HG02852 (cell line): ENCODE measurements at regions not wholly inside any gene's neighbourhood (a gene's known extent, or its start where the extent isn't known, plus 50 kb on each side); places are given as distances from the start of the nearest gene placed in this dataset.

ENCODE experiments used
- ATAC-seq: cut with Tn5 transposase; IDR thresholded peaks from one replicate; pipeline ENCODE4 v1.9.1; 2021; ENCODE audit warnings: mild to moderate bottlenecking, moderate library complexity; ENCODE audit not compliant: unreplicated experiment

DNA sequence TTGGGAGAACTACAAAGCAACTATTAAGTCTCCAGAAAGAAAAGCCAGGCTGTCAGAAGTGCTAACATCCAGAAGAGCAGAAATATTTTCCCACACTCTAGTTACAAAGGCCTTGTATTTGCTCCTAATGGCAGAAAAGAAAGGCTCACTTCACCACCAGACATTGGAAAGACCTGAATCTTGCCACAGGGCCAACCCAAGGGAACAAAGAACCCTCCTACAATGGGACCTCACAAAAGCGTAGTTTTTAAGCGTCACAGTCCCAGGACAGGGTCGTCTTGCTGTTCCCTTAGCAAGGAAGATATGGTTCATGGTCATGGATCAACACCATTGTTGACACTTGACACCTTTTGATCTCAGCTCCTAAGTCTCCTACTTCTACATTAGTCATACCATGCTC lies 119.1 kb downstream of the RPS29 start:
- no peak for ATAC-seq

DNA sequence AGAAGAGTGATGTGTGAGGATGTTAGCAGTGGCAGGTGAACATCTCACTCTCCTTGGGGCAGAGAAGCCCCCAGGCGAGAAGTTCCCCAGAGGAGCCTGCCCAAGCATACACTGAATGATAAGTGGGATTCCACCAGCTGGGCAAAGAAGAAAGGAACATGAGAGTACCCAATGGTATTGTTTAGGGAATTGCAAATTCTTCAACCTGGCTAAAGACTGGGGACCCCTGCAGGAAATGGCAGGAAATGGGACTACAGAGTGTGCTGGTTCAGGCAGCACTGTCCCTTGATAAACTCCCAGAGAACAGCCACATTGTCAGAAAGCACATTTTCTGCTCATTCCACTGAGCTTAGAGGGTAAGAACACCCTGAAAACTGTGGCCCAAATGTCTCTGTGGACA lies 121.3 kb downstream of the RPS29 start:
- no peak for ATAC-seq

DNA sequence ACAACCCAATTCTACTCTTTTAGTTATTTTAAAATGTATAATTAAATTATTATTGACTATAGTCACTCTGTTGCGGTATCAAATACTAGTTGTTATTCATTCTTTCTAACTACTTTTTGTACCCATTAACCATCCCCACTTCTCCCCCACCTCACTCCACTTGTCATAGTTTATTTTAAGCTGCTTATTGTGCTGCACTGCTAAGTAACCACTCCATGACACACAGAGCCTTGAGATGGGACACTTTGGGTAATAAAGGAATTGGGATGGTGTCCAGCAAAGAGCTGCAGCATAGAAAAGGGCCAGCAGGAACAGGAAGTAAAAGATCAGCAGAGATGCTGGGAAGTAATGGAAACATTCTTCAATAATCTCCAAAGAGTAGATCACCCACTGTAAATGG lies 123.0 kb downstream of the RPS29 start:
- ATAC-seq, result no peak

DNA sequence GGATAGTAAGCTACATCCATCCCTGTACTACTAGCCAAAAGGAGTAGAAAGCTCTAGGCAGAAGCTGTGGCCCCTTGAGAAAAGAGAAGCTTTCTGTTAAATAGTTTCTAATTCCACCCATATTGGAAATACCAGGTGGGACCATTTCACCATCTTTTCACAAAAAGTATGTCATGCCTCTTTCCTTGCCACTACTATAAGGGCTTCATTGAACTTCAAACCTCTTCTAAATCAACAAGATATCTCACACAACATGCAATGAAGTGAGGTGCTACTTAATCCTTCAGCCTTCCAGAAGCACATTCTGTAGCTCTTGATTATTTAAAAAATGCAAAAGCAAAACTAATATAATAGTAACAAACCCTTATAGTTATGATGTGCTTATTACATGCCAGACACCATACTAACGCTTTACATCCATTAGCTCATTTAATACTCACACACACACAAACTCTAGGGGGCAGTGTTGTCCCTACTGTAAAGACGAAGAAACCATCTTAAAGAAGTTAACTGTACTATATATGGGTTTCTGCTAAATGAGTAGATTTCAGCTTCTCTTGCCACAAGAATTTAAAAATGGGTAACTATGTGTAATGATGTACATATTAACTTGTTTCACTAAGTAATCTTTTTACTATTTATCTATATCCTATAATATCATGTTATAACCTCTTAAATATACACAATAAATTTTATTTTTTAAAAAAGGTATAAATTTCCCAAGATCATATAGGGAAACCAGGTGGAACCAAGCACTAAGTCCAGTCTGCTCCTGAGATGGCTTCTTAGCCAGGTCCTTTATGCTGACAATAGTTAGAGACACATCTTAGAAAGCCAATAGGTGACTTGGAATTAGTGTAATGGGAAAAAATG lies 124.4 kb downstream of the RPS29 start:
- peak; percentile 92 for ATAC-seq

DNA sequence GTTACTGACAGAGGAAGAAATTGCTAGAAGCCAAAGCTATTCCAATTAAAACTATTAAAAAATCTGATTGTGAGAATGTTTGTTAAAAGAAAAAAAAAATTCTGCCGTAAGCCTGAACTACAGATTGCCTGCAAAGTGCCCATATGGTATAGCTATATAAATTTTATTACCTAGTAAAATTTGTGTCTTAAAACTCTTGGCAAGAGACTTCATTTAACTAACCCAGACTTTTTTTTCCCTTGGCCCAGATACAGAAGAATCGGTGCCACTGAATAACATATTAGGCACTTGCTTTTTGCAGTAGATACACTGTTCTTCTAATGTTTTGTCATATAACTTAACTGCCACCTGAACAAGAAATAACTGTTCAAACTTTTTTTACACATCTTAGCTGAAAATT lies 125.5 kb downstream of the RPS29 start:
- no peak for ATAC-seq

DNA sequence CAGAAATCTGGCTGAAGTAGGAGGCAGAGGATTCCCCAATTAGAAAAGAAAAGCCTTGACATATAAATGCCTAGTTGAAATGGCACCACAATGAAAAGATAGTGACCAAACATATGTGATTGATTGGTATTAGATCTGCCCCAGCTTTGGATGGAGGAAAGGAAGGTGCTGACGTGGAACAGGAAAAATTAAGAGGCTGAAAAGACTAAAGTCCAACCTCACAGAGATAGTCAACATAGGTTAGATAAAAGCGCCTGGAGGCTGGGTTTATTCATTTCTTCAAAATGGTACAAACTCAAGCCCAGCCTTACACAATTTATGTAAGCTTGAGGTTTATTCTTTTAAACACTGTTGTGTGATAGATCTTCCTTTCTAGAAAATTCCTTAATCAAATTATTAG lies 129.6 kb downstream of the RPS29 start:
- ATAC-seq, result no peak

DNA sequence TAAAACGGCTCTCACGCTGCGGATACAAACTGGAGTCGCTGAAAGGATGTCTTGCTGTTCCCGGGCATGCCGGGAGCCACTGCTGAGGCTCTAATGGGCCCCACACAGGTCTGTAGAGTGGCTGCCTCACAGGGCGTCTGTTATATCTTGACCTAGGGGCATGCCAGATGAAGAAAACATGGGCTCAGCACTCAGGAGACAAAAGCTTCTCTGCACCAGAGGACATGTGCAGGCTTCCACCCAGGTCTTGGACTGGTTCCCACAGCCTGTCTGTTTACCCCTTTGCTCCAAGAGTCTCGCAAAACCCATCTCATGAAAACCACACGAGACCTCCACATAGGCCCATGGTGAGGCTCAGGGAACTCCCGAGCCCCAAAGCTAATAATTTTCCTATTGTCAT lies 134.2 kb downstream of the RPS29 start:
- ATAC-seq, result no peak

DNA sequence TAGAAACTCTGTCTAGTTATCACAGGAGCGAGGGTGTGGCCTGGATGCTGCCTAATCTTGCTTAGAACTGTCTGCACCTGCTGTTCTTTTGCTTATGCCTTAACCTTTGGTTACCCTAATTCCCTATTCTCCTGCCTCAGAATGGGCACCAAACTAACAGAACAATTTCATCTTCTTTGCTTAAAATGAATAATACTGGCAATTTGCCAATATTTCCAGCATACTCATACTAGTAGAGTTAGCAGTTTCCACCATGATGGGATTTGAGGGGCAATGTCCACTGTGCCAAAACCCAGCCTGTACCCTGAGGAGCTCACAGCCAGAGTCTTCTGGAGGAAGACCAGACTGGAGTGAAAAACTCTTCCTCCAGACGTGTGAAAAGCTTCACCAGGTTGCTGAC lies 136.4 kb downstream of the RPS29 start:
- ATAC-seq, result no peak

DNA sequence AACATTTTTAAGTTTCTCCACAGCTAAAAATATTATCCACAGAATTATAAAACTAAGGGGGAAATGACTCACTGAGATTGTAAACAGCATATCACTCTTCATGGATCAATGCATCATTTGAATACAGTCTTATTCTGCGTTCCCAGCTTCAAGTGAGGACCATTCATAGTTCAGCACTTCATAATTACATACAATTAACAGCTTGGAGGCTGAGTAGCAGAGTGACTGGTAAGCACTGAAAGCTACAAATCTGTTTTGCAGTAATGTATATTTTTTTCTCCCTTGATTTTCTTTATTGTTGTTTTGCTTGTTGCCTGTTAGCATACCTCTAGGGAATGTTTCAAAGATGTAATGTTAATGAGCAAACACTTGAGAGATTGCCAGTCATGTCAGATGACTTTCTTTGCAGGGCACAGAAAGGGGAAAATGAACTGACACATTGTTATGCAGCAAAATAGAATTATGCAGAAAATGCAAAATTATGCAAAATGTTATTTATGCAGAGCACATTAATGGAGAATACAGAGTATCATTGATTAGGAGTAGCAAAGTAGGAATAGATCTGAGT lies 138.6 kb downstream of the RPS29 start:
- ATAC-seq, result no peak

DNA sequence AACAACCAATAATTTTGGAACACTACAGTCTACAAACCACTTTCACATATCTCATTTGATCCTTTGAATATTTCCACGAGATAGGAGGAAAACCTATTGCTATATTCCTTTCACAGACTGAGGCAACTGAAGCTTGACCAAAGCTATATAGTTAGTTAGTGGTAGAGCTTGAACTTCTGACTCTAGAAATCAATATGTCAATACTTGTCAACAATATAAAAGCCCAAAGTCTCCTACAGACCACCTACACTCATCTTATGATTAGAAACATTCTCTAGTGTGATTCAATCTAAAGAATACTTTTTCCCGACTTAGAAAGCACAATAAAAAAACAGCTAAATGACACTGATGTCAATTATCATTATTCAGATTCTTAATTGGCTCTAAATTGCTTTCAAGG lies 139.4 kb downstream of the RPS29 start:
- no peak for ATAC-seq

DNA sequence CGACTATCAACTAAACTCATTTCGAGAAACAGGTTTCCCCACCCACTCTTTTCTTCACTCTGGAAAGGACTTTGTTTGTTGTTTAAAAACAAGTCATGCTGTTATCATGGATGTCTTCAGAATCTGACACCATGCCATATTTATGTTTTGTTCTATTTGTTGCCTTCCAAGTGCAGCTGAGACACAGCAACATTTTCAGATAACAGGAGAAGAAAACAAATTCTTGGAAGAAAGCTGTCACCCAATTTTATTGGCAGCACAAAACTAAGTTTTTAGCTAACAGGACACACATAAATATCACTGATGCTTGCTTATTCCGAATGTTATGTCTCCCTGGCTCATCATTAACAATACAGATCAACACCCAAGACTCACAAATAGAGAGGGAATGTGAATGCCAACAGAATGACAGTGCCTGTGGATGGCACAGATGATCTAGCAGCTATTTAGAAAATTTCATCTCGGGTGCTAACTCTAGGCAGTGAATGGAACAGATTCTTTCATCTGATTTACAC lies 147.9 kb downstream of the RPS29 start:
- ATAC-seq, result no peak

DNA sequence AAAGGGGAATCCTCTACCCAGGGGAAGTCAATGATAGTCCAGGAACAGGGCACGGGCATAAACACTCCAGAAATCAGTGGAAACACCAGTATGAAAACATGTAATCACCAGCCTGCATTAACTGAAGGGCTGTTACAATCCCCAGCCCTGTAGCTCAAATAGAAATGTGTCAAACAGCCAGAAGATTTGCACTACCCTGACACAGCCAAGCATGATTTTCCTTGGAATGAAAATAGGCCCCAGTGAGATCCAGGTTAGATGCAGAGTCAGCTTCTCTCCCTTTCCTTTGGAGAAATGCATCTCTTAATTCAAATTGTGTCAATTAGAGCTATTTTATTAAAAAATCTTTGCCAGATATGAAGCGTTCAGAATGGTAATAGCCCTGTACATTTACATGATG lies 158.1 kb downstream of the RPS29 start:
- no peak for ATAC-seq

DNA sequence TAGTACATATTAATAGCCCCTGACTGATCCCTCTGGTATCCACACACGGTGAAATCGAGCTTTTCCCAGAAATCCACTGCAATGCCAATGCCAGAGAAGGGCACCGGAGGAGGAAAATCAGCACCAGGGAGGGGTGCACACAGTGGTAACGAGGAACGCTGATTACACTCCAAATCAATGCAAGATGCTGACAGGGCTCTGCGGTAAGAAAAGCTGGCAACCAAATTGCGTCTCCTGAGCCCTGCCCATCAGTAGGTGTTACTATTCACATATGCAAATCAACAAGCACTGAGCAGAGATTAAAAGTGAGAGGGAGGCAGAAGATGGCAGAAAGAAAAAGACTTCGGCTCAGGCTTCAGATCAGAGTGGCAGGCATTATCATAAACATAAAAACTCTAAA lies 159.1 kb downstream of the RPS29 start:
- no peak for ATAC-seq

DNA sequence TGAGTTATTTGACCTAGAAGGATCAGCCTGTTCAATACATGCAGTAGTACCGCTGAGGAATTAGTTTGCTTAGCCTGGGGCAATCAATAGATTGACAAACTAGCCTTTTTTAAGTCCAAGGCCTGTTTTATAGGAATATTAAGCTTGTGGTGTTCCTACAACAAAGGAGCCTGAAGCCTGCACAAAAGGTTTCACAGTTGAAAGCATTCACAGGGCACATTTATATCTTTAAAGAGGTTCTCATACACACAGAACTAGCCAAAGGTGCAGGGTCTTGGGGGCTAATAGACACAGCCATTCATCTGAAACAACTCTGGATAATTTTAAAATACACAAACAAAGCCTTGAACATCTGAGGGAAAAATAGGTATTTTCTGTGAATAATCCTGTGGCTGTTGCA lies 160.3 kb downstream of the RPS29 start:
- no peak for ATAC-seq

DNA sequence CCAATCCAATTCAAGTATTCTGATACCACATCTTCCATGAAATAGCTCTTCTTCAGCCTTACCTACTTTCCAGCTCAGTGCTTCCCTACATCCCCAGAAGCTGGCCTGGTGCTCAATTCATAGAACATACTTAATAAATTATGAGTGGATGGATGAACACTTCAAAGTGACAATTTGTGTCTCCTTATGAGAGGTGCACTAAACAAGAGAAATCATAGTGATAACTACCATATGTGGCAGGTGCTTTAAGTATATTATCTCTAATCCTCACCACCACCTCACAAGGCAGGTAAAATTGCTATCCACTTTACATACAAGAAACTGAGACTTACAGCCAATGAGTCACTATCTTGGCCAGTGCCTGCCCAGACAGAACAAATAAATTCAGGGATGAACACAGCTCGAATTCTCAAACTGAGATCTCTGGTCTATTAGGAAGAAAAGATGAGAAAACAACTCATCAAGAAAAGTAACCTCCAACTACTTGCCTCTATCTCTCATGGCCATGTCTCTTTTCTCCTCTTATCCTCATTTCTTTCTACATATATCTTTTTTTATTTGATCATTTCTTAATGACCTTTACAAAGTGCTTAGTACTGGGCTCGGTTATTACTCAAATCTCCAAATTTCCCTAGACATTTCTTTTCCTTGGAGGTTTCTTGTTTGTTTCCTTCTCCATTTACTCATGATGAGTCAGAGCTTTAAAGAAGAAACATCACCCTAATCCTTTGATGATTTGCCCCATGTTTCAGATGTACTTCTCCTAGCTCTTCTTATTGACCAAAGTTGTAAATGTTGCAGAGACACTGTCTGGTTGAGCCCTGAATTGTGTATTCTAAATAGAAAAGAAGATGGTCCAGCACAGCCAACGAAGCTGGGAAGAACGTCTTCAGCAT lies 161.5 kb downstream of the RPS29 start:
- no peak for ATAC-seq

DNA sequence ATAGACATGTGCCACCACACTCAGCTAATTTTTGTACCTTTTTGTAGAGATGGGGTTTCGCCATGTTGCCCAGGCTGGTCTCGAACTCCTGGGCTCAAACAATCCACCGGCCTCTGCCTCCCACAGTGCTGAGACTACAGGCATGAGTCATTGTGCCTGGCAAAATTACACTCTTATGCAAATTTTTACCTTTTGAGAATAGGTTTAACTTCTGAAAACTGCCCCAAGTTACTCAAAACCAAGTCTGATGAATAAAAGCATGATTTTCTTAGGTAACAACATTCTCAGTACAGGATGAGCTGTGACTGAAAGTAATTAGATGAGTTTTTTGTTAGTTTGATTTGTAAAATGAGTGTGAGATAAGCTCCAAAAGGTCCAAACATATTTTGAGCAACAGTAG lies 166.0 kb downstream of the RPS29 start:
- ATAC-seq, result no peak

DNA sequence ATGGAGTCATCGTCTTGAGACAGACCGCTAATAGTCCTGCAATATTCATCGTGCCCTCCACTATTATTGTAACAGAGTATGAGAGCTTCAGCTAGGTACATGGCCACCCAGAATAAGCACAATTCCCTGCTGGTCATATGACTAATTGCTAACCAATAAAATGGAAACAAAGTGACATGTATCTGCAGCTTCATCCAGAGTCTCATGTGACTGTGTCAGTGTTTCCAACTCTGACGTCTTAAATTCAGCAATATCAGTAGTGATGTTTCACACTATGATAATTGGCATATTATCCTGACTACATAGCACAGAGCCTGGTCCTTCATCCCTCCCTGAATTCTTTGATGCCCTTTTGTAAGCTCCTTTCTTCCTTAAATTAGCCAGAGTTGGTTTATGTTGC lies 167.4 kb downstream of the RPS29 start:
- no peak for ATAC-seq

DNA sequence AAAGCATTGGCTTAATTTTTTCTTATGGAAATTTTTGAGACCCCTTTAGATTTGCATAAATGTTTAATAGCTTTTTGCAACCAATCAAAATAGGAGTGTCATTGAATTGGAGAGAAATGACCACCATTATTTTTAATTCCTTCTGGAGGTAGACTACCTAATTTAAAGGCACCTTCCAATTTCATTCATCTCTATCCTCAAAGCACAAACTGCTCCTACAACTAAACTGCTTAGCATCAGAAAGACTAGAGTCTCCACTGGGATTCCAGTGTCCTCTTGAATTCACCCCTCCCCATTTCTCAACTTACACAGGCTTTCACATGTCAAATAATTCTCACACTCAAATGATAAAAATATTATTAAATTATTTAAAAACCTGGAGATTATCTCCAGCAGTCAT lies 168.4 kb downstream of the RPS29 start:
- ATAC-seq, result no peak

DNA sequence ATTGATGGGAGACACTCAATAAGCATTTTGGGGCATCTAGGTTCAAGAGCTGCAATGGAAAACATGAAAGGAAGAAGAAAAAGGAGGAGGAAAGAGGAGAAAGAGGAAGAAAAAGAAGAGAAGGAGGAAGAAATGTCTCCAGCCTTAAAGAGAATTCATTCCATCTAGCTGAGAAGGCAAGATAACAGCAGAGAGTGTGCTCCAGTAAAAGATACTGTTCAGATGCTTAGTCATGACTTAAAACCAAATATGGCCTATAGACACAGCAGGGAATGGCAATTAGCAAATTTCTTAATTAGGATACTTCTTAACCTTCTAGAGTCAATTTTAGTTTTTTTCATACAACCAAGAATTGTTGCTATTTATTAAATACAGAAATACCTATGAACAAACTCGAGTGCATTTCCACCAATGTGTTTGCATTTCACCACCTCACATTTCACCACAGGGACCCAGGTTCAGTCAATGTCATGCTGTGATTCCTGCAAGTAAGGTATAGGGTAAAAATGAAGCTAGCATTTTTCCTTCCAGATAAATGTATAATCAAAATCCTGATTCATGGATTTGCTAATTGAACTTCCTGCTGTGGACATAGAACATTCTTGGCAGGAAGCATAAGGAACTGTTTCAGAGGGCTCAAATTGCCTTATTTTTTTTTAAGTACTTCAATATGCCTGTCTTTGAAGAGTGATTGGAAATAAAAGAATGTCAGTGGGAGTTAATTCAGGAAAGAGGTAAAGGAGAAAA lies 177.8 kb downstream of the RPS29 start:
- no peak for ATAC-seq

DNA sequence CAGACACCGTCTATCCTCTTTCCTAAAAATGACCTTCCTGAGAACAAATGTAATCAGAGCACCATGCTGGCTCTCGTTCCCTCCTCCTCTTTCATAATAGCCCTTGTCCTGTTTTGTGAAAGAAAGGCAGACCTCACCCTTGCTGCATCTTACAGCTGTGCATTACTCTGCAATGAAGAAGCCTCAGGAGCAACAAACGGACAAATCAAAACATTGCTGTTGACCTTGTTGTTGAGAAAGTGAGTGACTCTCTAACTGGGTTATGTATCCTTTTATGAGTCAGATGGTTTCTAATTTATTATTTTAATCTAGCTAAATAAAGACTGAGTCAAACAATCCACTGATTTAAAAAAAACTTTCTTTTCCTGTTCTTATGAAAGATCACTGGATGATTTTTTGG lies 180.9 kb downstream of the RPS29 start:
- no peak for ATAC-seq

DNA sequence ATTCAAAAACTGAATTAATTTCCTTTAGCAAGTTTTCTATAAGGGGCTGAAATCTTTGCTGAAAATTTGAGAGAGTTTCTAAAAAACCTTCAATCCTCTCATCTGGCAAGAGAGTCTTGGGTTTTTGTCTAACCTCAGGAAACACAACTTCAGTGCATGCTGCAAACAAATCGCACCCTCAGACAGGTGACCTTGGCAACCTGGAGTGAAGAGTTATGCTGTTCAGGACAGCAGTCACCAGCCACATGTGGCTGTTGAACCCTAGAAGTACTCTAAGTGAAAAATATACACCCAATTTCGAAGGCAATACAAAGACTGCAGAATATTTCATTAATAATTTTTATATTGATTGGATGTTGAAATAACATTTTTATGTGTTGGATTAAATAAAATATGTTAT lies 184.8 kb downstream of the RPS29 start:
- ATAC-seq, result no peak
